Trophoblast cell (in vitro differentiated cells and primary cell): ENCODE measurements at regions not wholly inside any gene's neighbourhood (a gene's known extent, or its start where the extent isn't known, plus 50 kb on each side); places are given as distances from the start of the nearest gene placed in this dataset.

Experiments used
- DNase-seq, 2 donors: peaks; one replicate each; pipeline ENCODE4 v3.0.0-alpha.2; 2016
- H2AFZ ChIP-seq: 2 replicates; pipeline ENCODE4 v1.6.1; 2013; ENCODE audit warnings: low read length, moderate library complexity, mild to moderate bottlenecking; ENCODE audit not compliant: insufficient read depth, poor library complexity
- H2AK5ac ChIP-seq: 2 replicates; pipeline ENCODE4 v1.6.1; 2013; ENCODE audit warnings: mild to moderate bottlenecking, low read length
- H2BK120ac ChIP-seq: 2 replicates; pipeline ENCODE4 v1.6.1; 2013; ENCODE audit warnings: low read length, mild to moderate bottlenecking, moderate library complexity; ENCODE audit not compliant: insufficient read depth, poor library complexity
- H2BK12ac ChIP-seq: 2 replicates; pipeline ENCODE4 v1.6.1; 2013; ENCODE audit warnings: mild to moderate bottlenecking, low read length, moderate library complexity
- H2BK5ac ChIP-seq: 2 replicates; pipeline ENCODE4 v1.6.1; 2013; ENCODE audit warnings: low read length, low read depth, moderate library complexity, mild to moderate bottlenecking; ENCODE audit not compliant: poor library complexity
- H3K14ac ChIP-seq: 2 replicates; pipeline ENCODE4 v1.6.1; 2013; ENCODE audit warnings: mild to moderate bottlenecking, low read length
- H3K18ac ChIP-seq: 2 replicates; pipeline ENCODE4 v1.6.1; 2013; ENCODE audit warnings: mild to moderate bottlenecking, low read length
- H3K23ac ChIP-seq: 2 replicates; pipeline ENCODE4 v1.6.1; 2013; ENCODE audit warnings: low read length
- H3K27ac ChIP-seq: 2 replicates; pipeline ENCODE4 v1.5.1; 2013; ENCODE audit warnings: low read depth, mild to moderate bottlenecking, inconsistent platforms, low read length, moderate library complexity
- H3K27me3 ChIP-seq: 2 replicates; pipeline ENCODE4 v1.6.1; 2013; ENCODE audit warnings: inconsistent platforms, mild to moderate bottlenecking, low read length, moderate library complexity; ENCODE audit not compliant: insufficient read depth
- H3K36me3 ChIP-seq, 2 experiments: 1 replicate in 1 of 2; 2 replicates in 1 of 2; pipeline ENCODE4 v1.6.1; 2013; ENCODE audit warnings: low read length in 2 of 2, mild to moderate bottlenecking in 2 of 2, moderate library complexity in 1 of 2; ENCODE audit not compliant: insufficient read depth in 2 of 2, control insufficient read depth in 1 of 2
- H3K4ac ChIP-seq: 2 replicates; pipeline ENCODE4 v1.6.1; 2013; ENCODE audit warnings: low read depth, mild to moderate bottlenecking, low read length, moderate library complexity
- H3K4me1 ChIP-seq, 2 experiments: 1 replicate in 1 of 2; 2 replicates in 1 of 2; pipeline ENCODE4 v1.6.1; 2013; ENCODE audit warnings: low read length in 2 of 2, mild to moderate bottlenecking in 2 of 2, moderate library complexity in 1 of 2; ENCODE audit not compliant: insufficient read depth in 2 of 2, control insufficient read depth in 1 of 2
- H3K4me2 ChIP-seq: 2 replicates; pipeline ENCODE4 v1.6.1; 2013; ENCODE audit warnings: inconsistent platforms, mild to moderate bottlenecking, low read length, moderate library complexity
- H3K4me3 ChIP-seq: 2 replicates; pipeline ENCODE4 v1.5.1; 2013; ENCODE audit warnings: mild to moderate bottlenecking, low read depth, low read length, inconsistent platforms
- H3K79me1 ChIP-seq: one replicate; pipeline ENCODE4 v1.6.1; 2013; ENCODE audit warnings: low read length
- H3K79me2 ChIP-seq: 2 replicates; pipeline ENCODE4 v1.6.1; 2013; ENCODE audit warnings: low read length, mild to moderate bottlenecking; ENCODE audit not compliant: control insufficient read depth, insufficient read depth, poor library complexity
- H3K9ac ChIP-seq: 2 replicates; pipeline ENCODE4 v1.6.1; 2013; ENCODE audit warnings: mild to moderate bottlenecking, low read length
- H3K9me3 ChIP-seq: 2 replicates; pipeline ENCODE4 v1.6.1; 2013; ENCODE audit warnings: low read depth, mild to moderate bottlenecking, control low read depth, inconsistent platforms, low read length; ENCODE audit not compliant: insufficient read depth
- H4K12ac ChIP-seq: 2 replicates; pipeline ENCODE4 v1.6.1; 2013; ENCODE audit warnings: low read depth, mild to moderate bottlenecking, low read length, moderate library complexity
- H4K8ac ChIP-seq: 2 replicates; pipeline ENCODE4 v1.6.1; 2013; ENCODE audit warnings: low read depth, mild to moderate bottlenecking, low read length, moderate library complexity
- H4K91ac ChIP-seq: one replicate; pipeline ENCODE4 v1.6.1; 2013; ENCODE audit warnings: low read depth, mild to moderate bottlenecking, low read length, moderate library complexity
- WGBS: extraction: QIAGEN DNeasy Blood & Tissue Kit; methylation state at CpG from one replicate; pipeline ENCODE4 v1.1.7; 2013; ENCODE audit warnings: missing lambda C conversion rate; ENCODE audit not compliant: insufficient read length, insufficient coverage; ENCODE audit errors: extremely low coverage; 5-methylcytosine and 5-hydroxymethylcytosine counted together

GRCh38 chr20:10857352-10858070 is 183.7 kb upstream of the JAG1 start:
- H4K8ac ChIP-seq = no peak overlapping the region
- H3K9me3 ChIP-seq = no peaks in the 10 kb centered on the region
- no peak overlapping the region for H3K23ac ChIP-seq
- no peak overlapping the region for H3K4ac ChIP-seq
- DNase-seq = peak in 1 of 2 donors; percentile 8
- no CpG with 5 or more reads among the region's 6 CpGs for WGBS
- H3K18ac ChIP-seq = no peak overlapping the region
- H2BK12ac ChIP-seq = no peak overlapping the region
- no peak overlapping the region for H4K12ac ChIP-seq
- no peak overlapping the region for H3K9ac ChIP-seq
- H2BK120ac ChIP-seq = no peak overlapping the region
- no peaks in the 10 kb centered on the region for H3K79me1 ChIP-seq
- H3K4me3 ChIP-seq = no peak overlapping the region
- no peak overlapping the region for H3K27ac ChIP-seq
- no peak overlapping the region for H3K14ac ChIP-seq
- no peaks in the 10 kb centered on the region for H3K36me3 ChIP-seq
- H3K79me2 ChIP-seq = no peaks in the 10 kb centered on the region
- no peak overlapping the region for H4K91ac ChIP-seq
- H3K27me3 ChIP-seq = no peaks in the 10 kb centered on the region
- H3K4me2 ChIP-seq = no peak overlapping the region
- no peaks in the 10 kb centered on the region for H3K4me1 ChIP-seq
- no peak overlapping the region for H2BK5ac ChIP-seq
- H2AFZ ChIP-seq = no peak overlapping the region
- H2AK5ac ChIP-seq = no peak overlapping the region

- Histone ChIP-seq H3K9me3 (no peaks in the 10 kb centered on the region), H2AK5ac (no peak overlapping the region), H3K79me2 (no peaks in the 10 kb centered on the region), H3K4me2 (no peak overlapping the region), H3K9ac (no peak overlapping the region), H3K27ac (no peak overlapping the region), H3K36me3 (no peaks in the 10 kb centered on the region), H2AFZ (no peak overlapping the region), H3K27me3 (no peaks in the 10 kb centered on the region), H4K8ac (no peak overlapping the region), H3K14ac (no peak overlapping the region), H4K12ac (no peak overlapping the region), H2BK12ac (no peak overlapping the region), H3K23ac (no peak overlapping the region), H3K79me1 (no peaks in the 10 kb centered on the region), H2BK120ac (no peak overlapping the region), H3K4me3 (no peak overlapping the region), H4K91ac (no peak overlapping the region), H2BK5ac (no peak overlapping the region), H3K18ac (no peak overlapping the region), H3K4ac (no peak overlapping the region), H3K4me1 (peaks cover 0 to 2% of the 10 kb centered on the region in 2 experiments)
- no CpG with 5 or more reads among the region's 2 CpGs for WGBS
- no peak for DNase-seq
These were observed 187.3 kb upstream of the JAG1 start for GRCh38 chr20:10861090-10861489.

GRCh38 chr20:10861619-10862018 is 187.8 kb upstream of the JAG1 start:
- H4K8ac ChIP-seq = no peak overlapping the region
- no peak overlapping the region for H3K23ac ChIP-seq
- H2AFZ ChIP-seq = no peak overlapping the region
- H3K27ac ChIP-seq = no peak overlapping the region
- no peaks in the 10 kb centered on the region for H3K9me3 ChIP-seq
- H3K14ac ChIP-seq = no peak overlapping the region
- peaks cover 0 to 2% of the 10 kb centered on the region in 2 experiments for H3K4me1 ChIP-seq
- H3K9ac ChIP-seq = no peak overlapping the region
- no peak overlapping the region for H2BK120ac ChIP-seq
- H3K18ac ChIP-seq = no peak overlapping the region
- H3K4me3 ChIP-seq = no peak overlapping the region
- no peak overlapping the region for H2AK5ac ChIP-seq
- H3K27me3 ChIP-seq = no peaks in the 10 kb centered on the region
- H3K79me2 ChIP-seq = no peaks in the 10 kb centered on the region
- no peaks in the 10 kb centered on the region for H3K79me1 ChIP-seq
- H3K4ac ChIP-seq = no peak overlapping the region
- DNase-seq = no peak
- H4K12ac ChIP-seq = no peak overlapping the region
- no peaks in the 10 kb centered on the region for H3K36me3 ChIP-seq
- H2BK12ac ChIP-seq = no peak overlapping the region
- H2BK5ac ChIP-seq = no peak overlapping the region
- no peak overlapping the region for H4K91ac ChIP-seq
- no peak overlapping the region for H3K4me2 ChIP-seq
- WGBS = no CpG with 5 or more reads among the region's 2 CpGs

DNA sequence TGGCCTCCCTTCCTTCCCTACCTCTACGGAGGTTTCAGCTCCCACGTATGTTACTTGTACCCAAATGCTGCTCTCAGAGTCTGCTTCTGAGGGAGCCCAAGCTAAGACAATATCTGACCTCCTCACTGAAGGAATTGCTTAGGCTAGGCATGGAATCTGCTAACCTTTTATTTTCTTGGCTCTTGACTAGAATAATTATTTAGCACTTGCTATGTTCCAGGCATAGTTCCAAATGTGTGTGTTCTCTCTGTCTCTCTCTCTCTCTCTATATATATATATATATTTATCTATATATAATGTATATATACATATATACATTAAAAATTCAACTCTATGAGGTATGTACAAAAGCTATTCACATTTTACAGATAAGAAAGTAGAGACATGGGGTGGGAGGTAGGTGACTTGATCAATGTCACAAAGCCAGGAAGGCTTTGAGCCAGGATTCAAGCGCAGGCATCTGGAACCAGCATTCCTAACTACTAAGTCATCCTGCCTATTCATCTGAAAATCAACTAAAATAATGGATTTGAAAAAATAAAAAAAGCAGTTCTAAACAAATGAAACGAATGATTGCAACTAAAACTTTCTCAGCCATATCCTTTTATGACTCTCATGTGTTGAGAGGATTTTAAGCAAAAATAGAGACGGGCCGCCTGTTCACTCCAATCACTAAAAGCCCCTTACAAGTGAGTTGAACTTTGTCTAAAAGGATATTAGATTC is 189.7 kb upstream of the JAG1 start:
- DNase-seq = no peak
- H2AFZ ChIP-seq = no peak overlapping the region
- no peak overlapping the region for H2AK5ac ChIP-seq
- no peak overlapping the region for H4K91ac ChIP-seq
- no peak overlapping the region for H4K12ac ChIP-seq
- H3K36me3 ChIP-seq = no peaks in the 10 kb centered on the region
- H3K9ac ChIP-seq = no peak overlapping the region
- no peak overlapping the region for H2BK12ac ChIP-seq
- H2BK120ac ChIP-seq = no peak overlapping the region
- H3K9me3 ChIP-seq = no peaks in the 10 kb centered on the region
- no peaks in the 10 kb centered on the region for H3K79me1 ChIP-seq
- H3K79me2 ChIP-seq = no peaks in the 10 kb centered on the region
- no peak overlapping the region for H3K23ac ChIP-seq
- no peak overlapping the region for H3K4ac ChIP-seq
- no peaks in the 10 kb centered on the region for H3K27me3 ChIP-seq
- no peak overlapping the region for H3K4me2 ChIP-seq
- no peak overlapping the region for H3K27ac ChIP-seq
- H2BK5ac ChIP-seq = no peak overlapping the region
- H3K4me1 ChIP-seq = peaks cover 0 to 2% of the 10 kb centered on the region in 2 experiments
- no peak overlapping the region for H3K4me3 ChIP-seq
- H3K14ac ChIP-seq = no peak overlapping the region
- no peak overlapping the region for H3K18ac ChIP-seq
- WGBS = no CpG with 5 or more reads among the region's 6 CpGs
- no peak overlapping the region for H4K8ac ChIP-seq
